ENCODE measurements at regions not wholly inside any gene's neighbourhood (a gene's known extent, or its start where the extent isn't known, plus 50 kb on each side); places are given as distances from the start of the nearest gene placed in this dataset.
A peak's percentile ranks its signal among the peaks of the same experiment; 100 is the strongest.

DNA sequence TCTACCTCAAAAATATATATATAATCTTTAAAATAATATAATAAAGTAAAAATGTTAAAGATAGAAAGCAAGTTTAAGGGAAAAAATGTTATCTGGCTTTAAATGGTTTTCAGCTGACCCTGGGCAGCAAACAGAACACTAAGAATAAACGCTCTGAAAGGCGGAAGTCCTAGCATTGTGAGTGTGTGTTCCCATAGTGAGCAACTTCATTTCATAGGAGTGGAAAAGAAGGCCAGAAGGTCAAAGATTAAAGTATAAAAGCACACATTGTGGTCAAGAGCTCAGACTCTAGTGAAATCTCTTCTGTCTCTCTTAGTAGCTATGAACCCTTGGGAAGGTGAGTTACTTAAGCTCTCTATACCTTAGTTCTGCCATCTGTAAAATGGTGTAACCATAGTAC lies 374.4 kb downstream of the ENC1 start:
- DNase-seq (ENCODE audit: insufficient read length): no peak
- TF ChIP-seq TAF1 (IDR thresholded peaks at IDR 0.05; ENCODE audit: borderline replicate concordance, low read depth, low read length): no peak
- TF ChIP-seq POLR2A (IDR thresholded peaks at IDR 0.05; ENCODE audit: low read depth, low read length): no peak
- no peak for TF ChIP-seq POLR2AphosphoS5 (IDR thresholded peaks at IDR 0.05; ENCODE audit: low read depth, low read length)
- no peak for FAIRE-seq

DNA sequence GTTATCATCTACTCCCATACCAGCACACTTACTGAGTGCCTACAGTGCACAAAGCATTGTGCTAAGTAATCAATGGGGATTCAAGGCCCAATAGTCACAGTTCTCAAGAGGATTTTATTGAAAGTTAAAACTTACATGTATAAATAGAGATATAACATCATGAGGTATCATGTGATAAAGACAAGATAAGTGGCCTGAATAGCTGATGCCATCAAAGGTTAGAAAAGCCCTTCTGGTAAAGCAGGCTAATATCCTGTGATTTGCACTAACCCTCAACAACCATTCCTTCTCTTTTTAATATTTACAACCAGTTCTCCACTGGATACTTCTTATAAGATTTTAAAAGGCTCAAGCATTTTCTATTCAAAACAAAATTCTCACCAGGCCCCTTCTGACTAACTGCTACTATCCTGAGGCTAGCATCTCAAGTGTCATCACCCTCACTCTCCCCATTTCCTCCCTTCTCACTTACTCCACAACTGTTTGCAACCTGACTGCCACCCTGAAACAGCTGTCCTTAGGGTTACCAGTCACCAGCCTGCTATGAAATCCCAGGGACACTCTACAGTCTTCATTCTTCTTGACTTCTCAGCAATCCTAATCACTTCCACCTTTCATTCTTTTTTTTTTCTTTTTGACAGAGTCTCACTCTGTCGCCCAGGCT lies 377.9 kb downstream of the ENC1 start:
- no peak for TF ChIP-seq POLR2A (IDR thresholded peaks at IDR 0.05; ENCODE audit: low read depth, low read length)
- no peak for TF ChIP-seq POLR2AphosphoS5 (IDR thresholded peaks at IDR 0.05; ENCODE audit: low read depth, low read length)
- no peak for TF ChIP-seq TAF1 (IDR thresholded peaks at IDR 0.05; ENCODE audit: borderline replicate concordance, low read depth, low read length)
- FAIRE-seq: no peak
- DNase-seq (ENCODE audit: insufficient read length): no peak

DNA sequence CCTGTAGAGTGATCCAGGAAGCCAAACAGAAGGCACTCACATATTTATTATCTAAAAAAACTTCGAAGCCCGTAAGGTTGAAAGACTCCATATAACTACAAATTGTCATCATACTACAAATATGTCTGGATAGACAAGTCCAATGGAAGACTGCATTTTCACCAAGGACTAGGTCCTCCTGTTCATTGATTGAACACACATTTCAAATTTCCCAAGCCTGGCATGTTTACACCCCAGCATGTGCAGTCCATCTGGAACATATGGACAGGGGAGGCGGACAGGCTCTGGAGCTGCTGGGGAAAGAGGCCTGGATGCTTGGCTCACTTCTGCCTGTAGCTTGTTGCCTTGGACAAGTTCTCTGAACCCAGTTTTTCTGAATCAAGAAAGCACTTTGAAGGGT lies 378.7 kb downstream of the ENC1 start:
- DNase-seq (ENCODE audit: insufficient read length) (no peak), FAIRE-seq (no peak)
- no peak for TF ChIP-seq TAF1 (IDR thresholded peaks at IDR 0.05; ENCODE audit: borderline replicate concordance, low read depth, low read length)
- TF ChIP-seq POLR2A (IDR thresholded peaks at IDR 0.05; ENCODE audit: low read depth, low read length): no peak
- TF ChIP-seq POLR2AphosphoS5 (IDR thresholded peaks at IDR 0.05; ENCODE audit: low read depth, low read length): no peak

DNA sequence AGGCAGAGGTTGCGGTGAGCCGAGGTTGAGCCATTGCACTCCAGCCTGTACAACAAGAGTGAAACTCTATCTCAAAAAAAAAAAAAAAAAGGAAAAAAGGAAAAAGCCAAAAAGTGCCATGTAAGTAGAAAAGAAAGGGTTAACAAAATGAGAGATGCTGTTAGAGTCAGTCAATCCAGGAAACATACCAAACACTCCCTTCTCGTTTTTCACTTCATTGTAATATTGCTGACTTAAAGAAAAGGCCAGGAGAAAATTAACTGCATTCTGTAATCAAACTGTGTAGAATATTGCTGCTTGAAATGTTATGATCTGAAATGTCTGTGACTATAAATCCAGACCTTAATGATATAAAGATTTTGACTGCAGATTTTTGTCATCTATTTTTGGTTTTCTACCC lies 379.1 kb downstream of the ENC1 start:
- DNase-seq (ENCODE audit: insufficient read length) (no peak), FAIRE-seq (no peak)
- TF ChIP-seq POLR2A (IDR thresholded peaks at IDR 0.05; ENCODE audit: low read depth, low read length): no peak
- no peak for TF ChIP-seq TAF1 (IDR thresholded peaks at IDR 0.05; ENCODE audit: borderline replicate concordance, low read depth, low read length)
- TF ChIP-seq POLR2AphosphoS5 (IDR thresholded peaks at IDR 0.05; ENCODE audit: low read depth, low read length): no peak

DNA sequence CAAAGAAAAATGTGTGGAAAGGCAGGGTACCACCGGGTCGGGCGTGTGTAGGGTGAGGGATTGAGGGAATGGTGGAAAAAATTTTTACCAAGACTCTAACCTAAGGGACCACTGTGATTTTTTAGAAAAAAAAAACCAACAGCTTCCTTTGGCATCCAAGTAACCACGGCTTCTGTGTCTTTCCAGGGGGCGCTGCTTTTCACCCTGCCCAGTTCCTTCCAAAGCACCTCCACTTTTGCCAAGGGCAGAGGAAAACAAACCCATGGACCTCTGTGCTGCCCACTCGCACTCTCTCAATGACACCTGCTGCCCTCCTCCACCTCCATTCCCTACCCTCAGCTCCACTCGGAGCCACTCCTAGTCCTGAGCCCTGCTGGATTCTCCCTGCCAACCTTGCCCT lies 381.0 kb downstream of the ENC1 start:
- TF ChIP-seq POLR2A (IDR thresholded peaks at IDR 0.05; ENCODE audit: low read depth, low read length) (no peak), POLR2AphosphoS5 (IDR thresholded peaks at IDR 0.05; ENCODE audit: low read depth, low read length) (no peak), TAF1 (IDR thresholded peaks at IDR 0.05; ENCODE audit: borderline replicate concordance, low read depth, low read length) (no peak)
- FAIRE-seq (no peak), DNase-seq (ENCODE audit: insufficient read length) (no peak)

DNA sequence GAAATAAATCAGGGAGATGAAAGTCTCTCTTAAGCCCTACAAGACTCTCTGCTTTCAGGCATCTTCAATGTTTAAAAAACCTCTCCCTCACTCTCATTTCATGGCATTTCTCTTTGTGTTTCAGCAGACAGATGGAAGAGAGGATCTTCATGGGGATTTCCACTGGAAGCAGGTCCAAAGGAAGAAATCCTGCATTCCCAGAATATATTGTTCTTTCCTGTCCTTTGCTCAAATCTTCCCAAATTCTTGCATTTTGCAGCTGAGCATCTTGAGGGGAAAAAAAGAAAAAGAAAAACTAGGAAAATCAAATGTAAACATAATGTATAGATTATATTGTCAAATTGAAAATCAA lies 382.2 kb downstream of the ENC1 start:
- DNase-seq (ENCODE audit: insufficient read length) (no peak), FAIRE-seq (no peak)
- no peak for TF ChIP-seq TAF1 (IDR thresholded peaks at IDR 0.05; ENCODE audit: borderline replicate concordance, low read depth, low read length)
- no peak for TF ChIP-seq POLR2A (IDR thresholded peaks at IDR 0.05; ENCODE audit: low read depth, low read length)
- no peak for TF ChIP-seq POLR2AphosphoS5 (IDR thresholded peaks at IDR 0.05; ENCODE audit: low read depth, low read length)

DNA sequence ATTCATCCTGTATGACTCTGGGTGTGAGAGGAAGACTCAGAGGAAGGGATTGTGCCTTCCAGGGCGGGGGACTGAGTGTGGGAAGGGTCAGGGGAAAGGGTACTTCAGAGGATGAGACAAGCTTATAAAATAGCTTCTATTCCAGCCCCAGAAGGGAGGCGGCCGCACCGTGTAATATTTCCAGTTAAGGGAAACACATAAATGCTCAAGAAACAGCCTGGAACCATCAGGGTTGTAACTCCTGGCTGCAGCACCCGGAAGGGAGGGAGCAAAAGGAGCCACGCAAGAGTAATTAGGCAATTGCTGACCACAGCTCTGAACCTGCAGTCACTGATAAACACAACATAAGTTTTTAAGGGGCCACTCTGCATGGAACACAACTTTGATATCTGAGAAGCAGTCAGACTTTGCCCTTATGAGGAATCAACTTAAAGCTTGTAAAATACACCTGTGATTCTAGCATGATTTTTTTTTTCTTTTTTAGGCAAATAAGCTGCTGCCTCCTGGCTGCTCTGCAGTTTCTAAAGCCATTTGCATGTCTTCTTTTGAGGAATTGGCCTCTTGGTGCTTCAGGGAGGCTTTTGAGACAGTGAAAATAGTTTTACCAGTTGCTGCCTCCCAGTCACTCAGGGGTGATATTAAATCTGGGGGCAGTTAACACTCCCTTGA lies 382.7 kb downstream of the ENC1 start:
- DNase-seq (ENCODE audit: insufficient read length) (no peak), FAIRE-seq (peak; percentile 40)

DNA sequence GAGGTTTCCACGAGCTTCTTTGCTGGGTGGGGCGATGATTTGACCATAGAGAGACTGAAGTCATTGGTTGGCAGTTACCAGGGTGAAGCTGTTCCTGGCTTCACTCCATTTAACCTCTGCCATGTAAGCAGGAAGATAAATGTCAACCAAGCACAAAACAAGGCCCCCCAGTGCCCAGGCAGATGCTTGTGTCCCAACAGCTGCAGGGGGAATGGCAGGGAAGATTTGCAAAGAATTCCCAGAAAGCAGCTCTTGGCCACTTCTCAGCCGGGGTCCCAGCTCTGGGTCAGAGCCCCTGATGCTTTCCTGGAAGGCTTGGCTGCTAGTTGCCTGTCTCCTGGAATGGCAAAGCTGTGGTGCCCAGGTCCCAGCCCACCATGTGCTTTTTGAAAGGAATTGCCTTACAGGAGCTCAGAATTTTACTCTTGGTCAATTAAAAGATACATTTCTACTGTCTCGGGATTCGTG lies 383.4 kb downstream of the ENC1 start:
- TF ChIP-seq TAF1 (IDR thresholded peaks at IDR 0.05; ENCODE audit: borderline replicate concordance, low read depth, low read length) (no peak), POLR2A (IDR thresholded peaks at IDR 0.05; ENCODE audit: low read depth, low read length) (no peak)
- FAIRE-seq (no peak), DNase-seq (ENCODE audit: insufficient read length) (no peak)

More for the DNA sequence above, 382.7 kb downstream of the ENC1 start:
- TF ChIP-seq POLR2AphosphoS5 (IDR thresholded peaks at IDR 0.05; ENCODE audit: low read depth, low read length) (no peak), POLR2A (IDR thresholded peaks at IDR 0.05; ENCODE audit: low read depth, low read length) (no peak), TAF1 (IDR thresholded peaks at IDR 0.05; ENCODE audit: borderline replicate concordance, low read depth, low read length) (no peak)

DNA sequence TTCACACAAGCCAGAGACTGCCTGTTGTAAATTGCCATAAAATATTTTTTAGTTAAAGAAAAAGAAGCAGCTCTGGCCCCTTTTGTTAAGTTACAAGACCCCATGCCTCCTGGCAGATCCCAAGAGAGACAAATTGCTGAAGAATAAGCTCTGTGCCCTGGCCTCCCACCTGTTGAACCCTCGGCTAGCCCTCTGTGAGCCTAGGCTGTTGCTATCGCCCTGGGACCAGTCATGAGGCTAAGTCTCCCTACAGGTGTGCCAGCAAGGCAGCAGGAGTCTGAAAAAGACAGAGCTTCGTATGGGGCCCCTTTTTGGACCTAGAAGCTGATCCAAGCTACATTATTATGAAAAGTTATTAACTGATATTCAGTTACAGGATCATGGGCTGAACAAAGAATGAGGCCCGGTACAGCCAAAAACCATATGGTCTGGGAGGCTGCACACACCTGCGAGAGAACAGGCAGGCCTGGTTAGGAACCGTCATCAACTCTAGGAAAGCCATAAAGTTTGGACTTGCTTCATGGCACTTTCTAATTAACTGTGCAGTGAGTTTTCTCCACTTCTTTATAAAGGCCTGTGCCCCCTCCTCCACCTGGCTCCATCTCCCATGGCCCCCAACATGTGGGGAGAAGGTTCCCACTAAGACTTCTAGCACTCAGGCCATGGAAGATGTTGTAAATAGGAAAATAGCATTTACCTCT lies 384.7 kb downstream of the ENC1 start:
- no peak for FAIRE-seq
- no peak for TF ChIP-seq POLR2A (IDR thresholded peaks at IDR 0.05; ENCODE audit: low read depth, low read length)
- no peak for TF ChIP-seq POLR2AphosphoS5 (IDR thresholded peaks at IDR 0.05; ENCODE audit: low read depth, low read length)
- TF ChIP-seq TAF1 (IDR thresholded peaks at IDR 0.05; ENCODE audit: borderline replicate concordance, low read depth, low read length): no peak
- no peak for DNase-seq (ENCODE audit: insufficient read length)

DNA sequence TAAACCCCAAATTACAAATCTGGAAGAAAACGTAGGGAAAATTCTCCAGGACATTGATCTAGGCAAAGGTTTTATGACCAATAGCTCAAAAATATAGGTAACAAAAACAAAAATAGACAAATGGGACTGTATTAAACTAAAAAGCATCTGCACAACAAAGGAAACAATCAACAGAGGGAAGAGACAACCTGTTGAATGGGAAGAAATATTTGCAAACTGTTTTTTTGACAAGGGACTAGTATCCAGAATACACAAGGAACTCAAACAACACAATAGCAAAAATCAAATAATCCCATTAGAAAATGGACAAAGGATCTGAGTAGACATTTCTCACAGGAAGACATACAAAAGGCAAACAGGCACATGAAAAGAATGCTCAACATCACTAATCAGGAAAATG lies 386.3 kb downstream of the ENC1 start:
- DNase-seq (ENCODE audit: insufficient read length) (no peak), FAIRE-seq (no peak)
- no peak for TF ChIP-seq POLR2AphosphoS5 (IDR thresholded peaks at IDR 0.05; ENCODE audit: low read depth, low read length)
- TF ChIP-seq POLR2A (IDR thresholded peaks at IDR 0.05; ENCODE audit: low read depth, low read length): no peak
- no peak for TF ChIP-seq TAF1 (IDR thresholded peaks at IDR 0.05; ENCODE audit: borderline replicate concordance, low read depth, low read length)

DNA sequence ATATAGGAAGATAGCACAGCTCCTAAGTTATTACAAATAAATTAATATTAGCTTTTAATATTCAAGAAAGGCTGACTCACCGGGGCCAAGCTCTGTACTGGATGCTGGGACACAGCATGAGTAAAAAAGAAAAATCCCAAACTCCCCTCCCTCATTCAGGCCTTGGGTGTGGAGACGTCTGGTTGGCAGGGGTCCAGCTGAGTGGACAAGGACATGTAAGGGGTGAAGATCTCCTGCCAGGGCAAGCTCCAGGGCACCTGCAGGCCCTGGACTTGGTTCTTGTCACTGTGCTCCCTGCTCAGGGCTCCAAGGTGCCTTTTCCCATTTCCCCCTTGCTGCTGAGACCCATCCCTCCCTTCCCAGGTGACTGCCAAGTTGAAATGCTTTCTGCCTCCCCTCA lies 388.5 kb downstream of the ENC1 start:
- TF ChIP-seq POLR2AphosphoS5 (IDR thresholded peaks at IDR 0.05; ENCODE audit: low read depth, low read length) (no peak), TAF1 (IDR thresholded peaks at IDR 0.05; ENCODE audit: borderline replicate concordance, low read depth, low read length) (no peak), POLR2A (IDR thresholded peaks at IDR 0.05; ENCODE audit: low read depth, low read length) (no peak)
- FAIRE-seq (no peak), DNase-seq (ENCODE audit: insufficient read length) (no peak)
